Chondrocyte (in vitro differentiated cells): ENCODE measurements at regions not wholly inside any gene's neighbourhood (a gene's known extent, or its start where the extent isn't known, plus 50 kb on each side); places are given as distances from the start of the nearest gene placed in this dataset.
A peak's percentile ranks its signal among the peaks of the same experiment; 100 is the strongest.

ENCODE experiments used
- DNase-seq: peaks from one replicate; pipeline ENCODE4 v3.0.0; 2021; ENCODE audit warnings: mixed read lengths, low spot score
- H3K27ac Mint-ChIP-seq: one replicate; pipeline ENCODE4 v1.8.0; 2021; ENCODE audit warnings: mild to moderate bottlenecking, moderate library complexity, mixed read lengths; ENCODE audit not compliant: unreplicated experiment
- H3K27me3 Mint-ChIP-seq: 2 replicates; pipeline ENCODE4 v1.8.0; 2021; ENCODE audit warnings: low read depth, mixed read lengths
- H3K36me3 Mint-ChIP-seq: 2 replicates; pipeline ENCODE4 v1.8.0; 2021; ENCODE audit warnings: low read depth, mixed read lengths
- H3K4me1 Mint-ChIP-seq: 2 replicates; pipeline ENCODE4 v1.8.0; 2021; ENCODE audit warnings: low read depth, mild to moderate bottlenecking, mixed read lengths
- H3K4me3 Mint-ChIP-seq: one replicate; pipeline ENCODE4 v1.8.0; 2021; ENCODE audit warnings: mild to moderate bottlenecking, moderate library complexity, mixed read lengths; ENCODE audit not compliant: unreplicated experiment
- H3K9me3 Mint-ChIP-seq: 2 replicates; pipeline ENCODE4 v1.8.0; 2021; ENCODE audit warnings: low read depth, mixed read lengths
- TF ChIP-seq, protein P1 (sequence below): fragments of 200-600 bp; sonication (generic); IDR thresholded peaks from 2 replicates; pipeline ENCODE4 v1.5.0; 2021; ENCODE audit warnings: antibody characterized with exemption, mild to moderate bottlenecking, moderate library complexity

DNA sequence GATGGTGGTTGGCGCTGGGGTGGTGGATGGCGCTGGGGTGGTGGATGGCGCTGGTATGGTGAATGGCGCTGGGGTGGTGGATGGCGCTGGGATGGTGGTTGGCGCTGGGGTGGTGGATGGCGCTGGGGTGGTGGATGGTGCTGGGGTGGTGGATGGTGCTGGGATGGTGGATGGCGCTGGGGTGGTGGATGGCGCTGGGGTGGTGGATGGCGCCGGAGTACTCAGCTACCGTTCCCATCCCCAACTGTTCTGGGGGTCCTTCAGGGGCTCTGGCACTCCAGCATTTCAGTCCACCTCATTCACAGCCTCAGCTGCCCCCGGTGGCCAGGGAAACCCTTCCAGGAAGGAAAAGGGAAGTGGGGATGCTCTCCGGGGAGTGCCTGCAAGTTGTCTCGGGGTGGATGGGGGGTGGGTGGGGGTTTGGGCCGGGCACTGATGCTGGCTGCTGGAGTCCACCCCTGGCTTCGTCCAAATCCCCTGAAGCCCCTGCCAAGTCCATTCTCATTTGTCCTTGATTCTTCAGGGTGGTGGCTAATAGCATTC is 147.3 kb upstream of the COL5A1 start:
- Mint-ChIP-seq H3K4me3 (no peak overlapping the region), H3K27me3 (no peaks in the 10 kb centered on the region), H3K36me3 (no peaks in the 10 kb centered on the region), H3K4me1 (peaks cover 21% of the 10 kb centered on the region), H3K9me3 (no peaks in the 10 kb centered on the region), H3K27ac (no peak overlapping the region)
- TF ChIP-seq, protein P1, sequence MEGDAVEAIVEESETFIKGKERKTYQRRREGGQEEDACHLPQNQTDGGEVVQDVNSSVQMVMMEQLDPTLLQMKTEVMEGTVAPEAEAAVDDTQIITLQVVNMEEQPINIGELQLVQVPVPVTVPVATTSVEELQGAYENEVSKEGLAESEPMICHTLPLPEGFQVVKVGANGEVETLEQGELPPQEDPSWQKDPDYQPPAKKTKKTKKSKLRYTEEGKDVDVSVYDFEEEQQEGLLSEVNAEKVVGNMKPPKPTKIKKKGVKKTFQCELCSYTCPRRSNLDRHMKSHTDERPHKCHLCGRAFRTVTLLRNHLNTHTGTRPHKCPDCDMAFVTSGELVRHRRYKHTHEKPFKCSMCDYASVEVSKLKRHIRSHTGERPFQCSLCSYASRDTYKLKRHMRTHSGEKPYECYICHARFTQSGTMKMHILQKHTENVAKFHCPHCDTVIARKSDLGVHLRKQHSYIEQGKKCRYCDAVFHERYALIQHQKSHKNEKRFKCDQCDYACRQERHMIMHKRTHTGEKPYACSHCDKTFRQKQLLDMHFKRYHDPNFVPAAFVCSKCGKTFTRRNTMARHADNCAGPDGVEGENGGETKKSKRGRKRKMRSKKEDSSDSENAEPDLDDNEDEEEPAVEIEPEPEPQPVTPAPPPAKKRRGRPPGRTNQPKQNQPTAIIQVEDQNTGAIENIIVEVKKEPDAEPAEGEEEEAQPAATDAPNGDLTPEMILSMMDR = no peak
- DNase-seq = no peak

DNA sequence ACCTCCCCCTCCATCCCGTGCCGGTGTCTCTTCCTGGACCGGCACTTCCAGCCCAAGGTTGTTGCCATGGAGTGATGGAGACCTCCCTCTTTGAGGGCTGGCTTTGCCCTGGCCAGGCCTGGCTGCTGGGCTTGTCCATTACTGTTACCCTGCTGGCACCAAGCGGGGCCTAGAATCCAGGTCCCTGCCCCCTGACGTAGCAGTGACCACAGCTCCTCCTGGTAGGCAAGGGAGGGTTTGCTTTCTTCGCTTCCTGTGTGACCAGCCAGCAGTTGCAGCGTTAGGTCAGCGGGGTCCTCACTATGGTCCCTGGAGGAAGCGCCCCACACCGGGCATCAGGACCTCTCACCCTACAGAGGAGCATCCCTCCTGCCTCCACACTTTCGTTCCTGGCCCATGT is 146.7 kb upstream of the COL5A1 start:
- H3K27ac Mint-ChIP-seq = no peak overlapping the region
- DNase-seq = no peak
- no peaks in the 10 kb centered on the region for H3K9me3 Mint-ChIP-seq
- H3K4me3 Mint-ChIP-seq = no peak overlapping the region
- TF ChIP-seq, protein P1 = no peak
- H3K27me3 Mint-ChIP-seq = no peaks in the 10 kb centered on the region
- no peaks in the 10 kb centered on the region for H3K36me3 Mint-ChIP-seq
- peaks cover 21% of the 10 kb centered on the region for H3K4me1 Mint-ChIP-seq

DNA sequence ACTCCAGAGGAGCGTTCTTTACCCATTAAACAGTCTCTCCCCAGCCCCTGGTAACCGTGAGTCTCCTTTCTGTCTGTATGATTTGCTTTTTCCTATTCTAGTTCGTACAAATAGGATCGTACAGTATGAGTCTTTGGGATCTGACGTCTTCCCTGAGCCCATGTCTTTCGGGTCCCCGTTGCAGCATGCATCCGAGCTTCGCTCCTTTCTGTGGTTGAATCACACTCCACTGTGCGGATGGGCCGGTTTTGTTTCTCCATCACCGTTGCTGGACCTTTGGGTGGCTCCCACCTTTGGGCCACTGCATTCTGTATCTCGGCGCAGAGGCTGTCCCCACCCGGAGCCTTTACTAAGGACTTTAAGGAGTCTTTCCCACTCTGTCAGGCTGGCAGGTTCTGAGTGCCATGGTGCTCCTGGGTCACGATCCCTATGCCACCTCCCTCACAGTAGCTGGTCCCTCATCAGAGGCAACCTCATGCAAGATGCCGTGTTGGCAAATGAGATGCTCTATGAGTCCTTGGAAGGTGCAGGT is 145.7 kb upstream of the COL5A1 start:
- no peaks in the 10 kb centered on the region for H3K9me3 Mint-ChIP-seq
- no peaks in the 10 kb centered on the region for H3K36me3 Mint-ChIP-seq
- no peaks in the 10 kb centered on the region for H3K27me3 Mint-ChIP-seq
- TF ChIP-seq, protein P1 = no peak
- no peak overlapping the region for H3K27ac Mint-ChIP-seq
- H3K4me1 Mint-ChIP-seq = peaks cover 21% of the 10 kb centered on the region
- no peak overlapping the region for H3K4me3 Mint-ChIP-seq
- no peak for DNase-seq

DNA sequence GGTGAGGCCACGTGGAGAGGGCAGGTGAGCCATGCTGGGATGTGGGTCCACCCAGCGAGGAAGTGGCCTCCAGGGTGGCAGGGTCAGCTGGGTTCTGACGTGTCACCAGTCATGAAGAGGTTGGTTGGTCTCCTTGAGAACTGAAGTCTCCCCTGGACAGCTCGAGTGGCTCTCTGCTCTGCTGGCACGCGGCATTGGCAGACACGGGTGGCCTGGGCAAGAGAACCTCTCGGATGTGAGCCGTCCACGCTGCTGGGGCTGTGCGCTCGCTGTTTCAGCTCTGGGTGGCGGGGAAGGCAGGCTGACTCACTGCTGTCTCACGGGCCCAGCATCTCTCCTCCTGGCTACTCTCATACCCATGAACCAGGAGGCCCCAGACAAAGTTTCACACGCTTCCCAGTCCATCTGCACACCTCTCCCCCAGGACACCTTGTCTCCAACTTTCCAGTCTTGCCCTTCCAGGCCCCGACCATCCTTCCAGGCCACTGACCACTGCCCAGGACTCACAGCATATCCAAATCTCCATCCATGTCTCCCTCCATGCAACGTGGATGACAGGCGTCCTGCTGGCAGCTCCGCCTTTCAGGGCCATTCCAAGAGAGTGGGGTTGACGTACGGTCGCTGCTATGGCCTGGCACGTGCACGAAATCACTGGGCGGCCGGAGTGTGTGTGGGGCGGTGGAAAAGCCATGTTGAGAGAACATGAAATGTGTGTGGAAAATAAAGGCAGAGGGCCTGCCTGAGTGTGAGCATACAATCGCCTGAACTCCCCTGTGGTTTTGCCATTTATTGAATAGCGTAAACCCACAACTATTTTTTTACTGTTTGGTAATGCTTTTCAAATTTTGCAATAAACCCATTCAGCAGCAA is 145.0 kb upstream of the COL5A1 start:
- Mint-ChIP-seq H3K36me3 (no peaks in the 10 kb centered on the region), H3K4me1 (peaks cover 21% of the 10 kb centered on the region), H3K9me3 (no peaks in the 10 kb centered on the region), H3K4me3 (no peak overlapping the region), H3K27ac (peak overlapping the region; percentile 30), H3K27me3 (no peaks in the 10 kb centered on the region)
- no peak for DNase-seq
- TF ChIP-seq, protein P1 = no peak

DNA sequence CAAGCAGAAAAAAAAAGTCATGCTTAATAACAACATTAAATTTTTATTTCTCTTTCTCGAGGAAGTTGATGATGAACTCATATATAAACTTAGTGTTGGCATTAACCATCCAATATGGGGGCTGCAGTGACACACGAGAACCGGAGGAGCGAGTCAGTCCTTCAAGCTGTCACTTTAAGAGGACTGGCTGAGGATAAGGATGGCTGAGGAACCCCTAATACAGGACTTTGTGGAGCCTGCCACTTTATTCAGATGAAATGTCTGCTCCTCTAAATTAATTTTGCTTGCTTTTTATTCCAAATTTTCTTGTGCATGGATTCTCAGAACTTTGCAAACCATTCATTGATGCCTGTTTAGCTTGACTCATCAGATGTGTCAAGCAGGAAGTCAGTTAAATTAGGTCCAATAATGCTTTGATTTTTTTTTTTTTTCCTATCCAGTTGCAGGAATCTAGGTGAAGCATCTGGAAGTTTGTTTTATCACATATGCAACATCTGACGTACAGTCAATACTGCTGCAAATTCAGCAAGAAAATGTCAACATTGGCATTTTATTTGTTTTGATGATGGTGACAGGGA is 144.2 kb upstream of the COL5A1 start:
- no peak for DNase-seq
- TF ChIP-seq, protein P1 = no peak

More for the DNA sequence above, 144.2 kb upstream of the COL5A1 start:
- Mint-ChIP-seq H3K27ac (peak overlapping the region; percentile 10), H3K4me3 (no peak overlapping the region), H3K27me3 (no peaks in the 10 kb centered on the region), H3K9me3 (no peaks in the 10 kb centered on the region), H3K36me3 (no peaks in the 10 kb centered on the region), H3K4me1 (peaks cover 20% of the 10 kb centered on the region)
